Liver (tissue), 8 donors: ENCODE measurements at regions not wholly inside any gene's neighbourhood (a gene's known extent, or its start where the extent isn't known, plus 50 kb on each side); places are given as distances from the start of the nearest gene placed in this dataset.

ENCODE experiments used
- DNase-seq: peaks from one replicate; pipeline ENCODE4 v3.0.0-alpha.2; 2017; ENCODE audit warnings: low spot score
- H3K27ac ChIP-seq, 2 donors: one replicate each; pipeline ENCODE4 v1.7.0; 2013; ENCODE audit warnings: inconsistent platforms in 2 of 2, low read length in 2 of 2, control low read depth in 1 of 2, low read depth in 1 of 2, mild to moderate bottlenecking in 1 of 2
- H3K27me3 ChIP-seq, 4 donors: one replicate each; pipeline versions ENCODE4 v1.6.1 to v1.7.0; 2013; ENCODE audit warnings: low read length in 3 of 4, inconsistent platforms in 1 of 4, mild to moderate bottlenecking in 1 of 4, moderate library complexity in 1 of 4; ENCODE audit not compliant: control insufficient read depth in 4 of 4, insufficient read depth in 4 of 4
- H3K36me3 ChIP-seq, 4 donors: one replicate each; pipeline versions ENCODE4 v1.6.1 to v1.7.0; 2013; ENCODE audit warnings: low read length in 3 of 4, mild to moderate bottlenecking in 3 of 4, low read depth in 1 of 4, moderate library complexity in 1 of 4; ENCODE audit not compliant: control insufficient read depth in 4 of 4, insufficient read depth in 3 of 4
- H3K4me1 ChIP-seq, 4 donors: one replicate each; pipeline versions ENCODE4 v1.6.1 to v1.7.0; 2013; ENCODE audit warnings: low read length in 3 of 4, mild to moderate bottlenecking in 3 of 4, moderate library complexity in 1 of 4; ENCODE audit not compliant: control insufficient read depth in 4 of 4, insufficient read depth in 4 of 4
- H3K4me3 ChIP-seq, 3 donors: one replicate each; pipeline versions ENCODE4 v1.6.1 to v1.7.0; 2013; ENCODE audit warnings: low read length in 3 of 3, control low read depth in 1 of 3, low read depth in 1 of 3, mild to moderate bottlenecking in 1 of 3
- H3K9ac ChIP-seq, 2 donors: one replicate each; pipeline ENCODE4 v1.7.0; 2013; ENCODE audit warnings: low read length in 2 of 2, mild to moderate bottlenecking in 2 of 2, moderate library complexity in 2 of 2, control low read depth in 1 of 2, low read depth in 1 of 2
- H3K9me3 ChIP-seq, 4 donors: one replicate each; pipeline versions ENCODE4 v1.6.1 to v1.7.0; 2013; ENCODE audit warnings: low read length in 3 of 4; ENCODE audit not compliant: control insufficient read depth in 4 of 4
- ATF3 ChIP-seq: IDR thresholded peaks from 2 replicates; pipeline ENCODE4 v1.6.1; 2016; ENCODE audit warnings: antibody characterized with exemption
- CTCF ChIP-seq: fragments of 150-350 bp; IDR thresholded peaks from 2 replicates; pipeline ENCODE4 v1.5.1; 2017; ENCODE audit warnings: improper control_type of control experiment, low read depth, low read length; ENCODE audit not compliant: missing input control
- EGR1 ChIP-seq, 2 donors: IDR thresholded peaks; 2 replicates each; pipeline ENCODE4 v1.6.1; 2016 to 2018; ENCODE audit warnings: antibody characterized with exemption in 2 of 2, low read depth in 2 of 2
- FOXA1 ChIP-seq: IDR thresholded peaks from 2 replicates; pipeline ENCODE4 v1.6.1; 2016; ENCODE audit warnings: antibody characterized with exemption
- FOXA2 ChIP-seq: IDR thresholded peaks from 2 replicates; pipeline ENCODE4 v1.6.1; 2016; ENCODE audit warnings: antibody characterized with exemption
- GABPA ChIP-seq, 2 donors: IDR thresholded peaks in 1 of 2; conservative IDR thresholded peaks in 1 of 2; 2 replicates each; pipeline ENCODE4 v1.6.1; 2016; ENCODE audit warnings: antibody characterized with exemption in 2 of 2, mild to moderate bottlenecking in 1 of 2, moderate library complexity in 1 of 2
- HNF4A ChIP-seq, 2 donors: conservative IDR thresholded peaks; 2 replicates each; pipeline ENCODE4 v1.6.1; 2016; ENCODE audit warnings: antibody characterized with exemption in 2 of 2, mild to moderate bottlenecking in 2 of 2
- HNF4G ChIP-seq: IDR thresholded peaks from 2 replicates; pipeline ENCODE4 v1.6.1; 2016; ENCODE audit warnings: antibody characterized with exemption
- JUND ChIP-seq, 2 donors: IDR thresholded peaks; 2 replicates each; pipeline ENCODE4 v1.6.1; 2016; ENCODE audit warnings: antibody characterized with exemption in 2 of 2
- MAX ChIP-seq: IDR thresholded peaks from 2 replicates; pipeline ENCODE4 v1.6.1; 2016; ENCODE audit warnings: antibody characterized with exemption
- NR2F2 ChIP-seq: IDR thresholded peaks from 2 replicates; pipeline ENCODE4 v1.6.1; 2016; ENCODE audit warnings: antibody characterized with exemption
- RAD21 ChIP-seq, 2 donors: IDR thresholded peaks; 2 replicates each; pipeline ENCODE4 v1.6.1; 2016; ENCODE audit warnings: antibody characterized with exemption in 2 of 2, mild to moderate bottlenecking in 2 of 2
- REST ChIP-seq: IDR thresholded peaks from 2 replicates; pipeline ENCODE4 v1.6.1; 2016; ENCODE audit warnings: antibody characterized with exemption, mild to moderate bottlenecking
- RXRA ChIP-seq, 2 donors: IDR thresholded peaks; 2 replicates each; pipeline ENCODE4 v1.6.1; 2017 to 2018; ENCODE audit warnings: antibody characterized with exemption in 2 of 2, mild to moderate bottlenecking in 1 of 2
- SP1 ChIP-seq: IDR thresholded peaks from 2 replicates; pipeline ENCODE4 v1.6.1; 2018; ENCODE audit warnings: antibody characterized with exemption, mild to moderate bottlenecking
- TAF1 ChIP-seq: conservative IDR thresholded peaks from 2 replicates; pipeline ENCODE4 v1.6.1; 2016; ENCODE audit warnings: antibody characterized with exemption, mild to moderate bottlenecking
- YY1 ChIP-seq: IDR thresholded peaks from 2 replicates; pipeline ENCODE4 v1.6.1; 2016; ENCODE audit warnings: antibody characterized with exemption, mild to moderate bottlenecking
- ZBTB33 ChIP-seq: IDR thresholded peaks from 2 replicates; pipeline ENCODE4 v1.6.1; 2016; ENCODE audit warnings: antibody characterized with exemption
- WGBS: extraction: QIAGEN DNeasy Blood & Tissue Kit; methylation state at CpG from one replicate; pipeline ENCODE4 v1.1.7; 2013; 5-methylcytosine and 5-hydroxymethylcytosine counted together
- donor health status: healthy.
- donor health status: healthy.
- donor health status: healthy.
- donor health status: healthy.
- donor health status: healthy.

- WGBS: 72% methylated on average over 2 of the region's 2 CpGs
- Histone ChIP-seq H3K4me3 (no peak overlapping the region), H3K36me3 (no peaks in the 10 kb centered on the region), H3K4me1 (no peaks in the 10 kb centered on the region), H3K9me3 (no peaks in the 10 kb centered on the region), H3K9ac (no peak overlapping the region), H3K27ac (no peak overlapping the region), H3K27me3 (no peaks in the 10 kb centered on the region)
- TF ChIP-seq ZBTB33 (no peak), CTCF (no peak), FOXA1 (no peak), MAX (no peak), RAD21 (IDR thresholded peaks at IDR 0.05) (no peak), YY1 (no peak), FOXA2 (no peak), HNF4G (no peak), EGR1 (IDR thresholded peaks at IDR 0.05; ENCODE audit: low read depth in 2 of 2) (no peak), JUND (IDR thresholded peaks at IDR 0.05) (no peak), NR2F2 (no peak), RXRA (IDR thresholded peaks at IDR 0.05) (no peak), HNF4A (conservative IDR thresholded peaks at IDR 0.05) (no peak), GABPA (IDR thresholded peaks at IDR 0.05 in 1 of 2, conservative IDR thresholded peaks at IDR 0.05 in 1 of 2) (no peak), TAF1 (no peak), ATF3 (no peak), REST (no peak), SP1 (no peak)
- no peak for DNase-seq
Measured at GRCh38 chr11:24412722-24413121, 84.1 kb upstream of the LUZP2 start.
